ENCODE measurements at regions not wholly inside any gene's neighbourhood (a gene's known extent, or its start where the extent isn't known, plus 50 kb on each side); places are given as distances from the start of the nearest gene placed in this dataset.

DNA sequence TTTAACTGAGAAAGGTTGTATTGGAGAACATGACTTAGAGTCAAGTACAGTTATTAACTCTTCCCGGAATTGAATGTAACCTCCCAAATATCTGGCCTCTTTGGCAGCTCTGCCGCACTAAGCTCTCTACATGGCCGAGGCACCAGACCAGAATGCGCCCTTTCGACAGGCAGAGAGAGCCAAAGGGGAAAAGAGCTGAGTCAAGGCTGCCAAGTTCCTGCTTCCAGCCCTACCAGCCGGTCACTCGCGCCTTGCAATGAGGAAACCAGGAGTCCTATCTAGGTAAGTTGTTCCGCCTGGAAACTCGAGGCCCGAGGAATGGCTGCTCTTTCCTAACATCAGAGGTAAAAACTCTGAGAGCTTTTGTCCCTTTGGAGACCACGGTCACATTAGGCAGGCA, 172.2 kb downstream of the BRMS1L start:
- no peak for DNase-seq (ENCODE audit: low read depth, low spot score)
- H3K9me3 ChIP-seq (ENCODE audit: control insufficient read depth, insufficient read depth, low read length) = no peaks in the 10 kb centered on the region
- ChIA-PET POLR2A (no interaction called here), CTCF (no interaction called here)
- peaks cover 3% of the 10 kb centered on the region for H3K27me3 ChIP-seq (ENCODE audit: control insufficient read depth, insufficient read depth, low read length)
- no peak overlapping the region for H3K4me3 ChIP-seq (ENCODE audit: low read depth, low read length)
- no peak overlapping the region for H3K27ac ChIP-seq (ENCODE audit: low read depth, low read length)
- TF ChIP-seq, protein P1, sequence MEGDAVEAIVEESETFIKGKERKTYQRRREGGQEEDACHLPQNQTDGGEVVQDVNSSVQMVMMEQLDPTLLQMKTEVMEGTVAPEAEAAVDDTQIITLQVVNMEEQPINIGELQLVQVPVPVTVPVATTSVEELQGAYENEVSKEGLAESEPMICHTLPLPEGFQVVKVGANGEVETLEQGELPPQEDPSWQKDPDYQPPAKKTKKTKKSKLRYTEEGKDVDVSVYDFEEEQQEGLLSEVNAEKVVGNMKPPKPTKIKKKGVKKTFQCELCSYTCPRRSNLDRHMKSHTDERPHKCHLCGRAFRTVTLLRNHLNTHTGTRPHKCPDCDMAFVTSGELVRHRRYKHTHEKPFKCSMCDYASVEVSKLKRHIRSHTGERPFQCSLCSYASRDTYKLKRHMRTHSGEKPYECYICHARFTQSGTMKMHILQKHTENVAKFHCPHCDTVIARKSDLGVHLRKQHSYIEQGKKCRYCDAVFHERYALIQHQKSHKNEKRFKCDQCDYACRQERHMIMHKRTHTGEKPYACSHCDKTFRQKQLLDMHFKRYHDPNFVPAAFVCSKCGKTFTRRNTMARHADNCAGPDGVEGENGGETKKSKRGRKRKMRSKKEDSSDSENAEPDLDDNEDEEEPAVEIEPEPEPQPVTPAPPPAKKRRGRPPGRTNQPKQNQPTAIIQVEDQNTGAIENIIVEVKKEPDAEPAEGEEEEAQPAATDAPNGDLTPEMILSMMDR (IDR thresholded peaks at IDR 0.05; ENCODE audit: low read depth, low read length) = no peak

DNA sequence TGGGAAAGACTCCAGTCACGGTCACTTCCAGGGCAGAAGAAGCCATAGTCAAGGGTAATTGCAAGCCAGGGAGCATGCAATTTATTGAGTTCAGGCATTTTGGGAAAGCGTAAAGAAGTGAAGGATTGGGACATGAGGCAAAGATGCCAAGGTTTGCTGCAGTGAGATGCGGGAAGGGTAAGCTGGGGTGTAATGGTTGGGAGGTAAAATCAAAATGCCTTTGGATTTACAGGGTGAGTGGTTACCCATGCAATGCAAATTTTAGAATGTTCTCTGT, 167.5 kb downstream of the BRMS1L start:
- Histone ChIP-seq H3K9me3 (ENCODE audit: control insufficient read depth, insufficient read depth, low read length) (no peaks in the 10 kb centered on the region), H3K27ac (ENCODE audit: low read depth, low read length) (no peak overlapping the region), H3K27me3 (ENCODE audit: control insufficient read depth, insufficient read depth, low read length) (no peaks in the 10 kb centered on the region), H3K4me3 (ENCODE audit: low read depth, low read length) (no peak overlapping the region)
- ChIA-PET POLR2A (no interaction called here), CTCF (no interaction called here)
- DNase-seq (ENCODE audit: low read depth, low spot score) = no peak
- TF ChIP-seq, protein P1 (IDR thresholded peaks at IDR 0.05; ENCODE audit: low read depth, low read length) = no peak

DNA sequence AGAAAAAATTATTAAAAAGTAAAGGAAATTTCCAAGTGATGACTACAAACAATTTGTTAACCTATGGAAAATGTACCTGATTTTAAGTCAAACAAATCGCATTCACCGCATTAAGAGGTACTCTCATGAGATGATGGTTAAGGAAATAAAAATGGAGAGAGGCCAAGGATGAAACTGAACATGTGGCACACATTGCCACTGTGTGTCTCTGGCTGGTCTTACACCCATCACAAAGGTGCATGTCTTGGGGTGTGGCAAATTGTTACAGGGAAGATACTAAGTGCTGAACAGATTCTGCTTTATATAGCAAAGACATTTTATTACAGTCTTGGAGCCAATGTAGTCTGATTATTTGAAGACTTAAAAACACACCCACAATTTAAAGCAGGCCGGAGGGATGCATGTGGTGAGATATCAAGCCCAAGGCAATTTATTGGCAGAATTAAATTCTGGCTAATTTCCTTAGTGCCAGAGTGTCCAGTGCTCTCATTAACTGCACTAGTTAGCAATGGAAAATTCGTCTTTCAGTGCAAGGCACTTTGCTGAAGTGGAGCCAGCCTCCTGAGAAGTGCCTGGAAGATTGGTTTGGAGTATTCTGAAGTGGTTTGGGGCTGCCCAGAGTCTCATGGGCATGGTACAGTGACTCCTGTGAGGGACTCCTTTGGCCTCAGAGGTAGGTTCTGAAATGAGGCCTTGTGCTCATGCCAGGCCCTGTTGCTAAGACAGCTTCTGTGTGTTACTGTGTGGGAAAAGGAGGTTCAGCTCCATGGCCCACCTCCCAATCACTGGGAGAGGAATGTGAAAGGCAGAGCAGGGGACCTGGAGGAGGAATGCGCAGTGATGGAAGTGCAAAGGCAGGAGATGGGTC, 166.9 kb downstream of the BRMS1L start:
- ChIA-PET CTCF (no interaction called here), POLR2A (no interaction called here)
- no peaks in the 10 kb centered on the region for H3K27me3 ChIP-seq (ENCODE audit: control insufficient read depth, insufficient read depth, low read length)
- H3K4me3 ChIP-seq (ENCODE audit: low read depth, low read length) = no peak overlapping the region
- no peaks in the 10 kb centered on the region for H3K9me3 ChIP-seq (ENCODE audit: control insufficient read depth, insufficient read depth, low read length)
- no peak for DNase-seq (ENCODE audit: low read depth, low spot score)
- no peak overlapping the region for H3K27ac ChIP-seq (ENCODE audit: low read depth, low read length)
- TF ChIP-seq, protein P1 (IDR thresholded peaks at IDR 0.05; ENCODE audit: low read depth, low read length) = no peak

DNA sequence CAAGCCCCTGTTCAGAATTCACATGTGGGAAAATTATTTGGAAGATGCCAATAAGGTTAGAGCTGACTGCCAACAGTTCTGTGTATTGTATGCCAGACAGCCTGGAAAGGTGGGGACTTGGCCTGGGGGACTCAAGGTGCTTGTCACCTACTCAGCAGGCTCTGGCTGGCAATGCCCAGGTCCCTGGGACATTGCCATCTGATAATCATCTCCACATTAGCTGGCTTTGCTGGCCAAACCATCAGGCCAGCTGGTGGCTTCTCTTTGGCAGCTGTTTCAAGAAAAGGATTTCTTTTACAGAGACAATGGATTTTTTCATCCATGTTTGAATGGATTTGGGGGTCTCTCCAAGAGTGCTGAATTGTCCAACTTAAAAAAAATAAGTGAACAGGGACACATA, 165.2 kb downstream of the BRMS1L start:
- Histone ChIP-seq H3K27ac (ENCODE audit: low read depth, low read length) (no peak overlapping the region), H3K9me3 (ENCODE audit: control insufficient read depth, insufficient read depth, low read length) (no peaks in the 10 kb centered on the region), H3K4me3 (ENCODE audit: low read depth, low read length) (no peak overlapping the region), H3K27me3 (ENCODE audit: control insufficient read depth, insufficient read depth, low read length) (no peaks in the 10 kb centered on the region)
- TF ChIP-seq, protein P1 (IDR thresholded peaks at IDR 0.05; ENCODE audit: low read depth, low read length) = no peak
- no peak for DNase-seq (ENCODE audit: low read depth, low spot score)
- CTCF ChIA-PET = no interaction called here
- POLR2A ChIA-PET = no interaction called here

DNA sequence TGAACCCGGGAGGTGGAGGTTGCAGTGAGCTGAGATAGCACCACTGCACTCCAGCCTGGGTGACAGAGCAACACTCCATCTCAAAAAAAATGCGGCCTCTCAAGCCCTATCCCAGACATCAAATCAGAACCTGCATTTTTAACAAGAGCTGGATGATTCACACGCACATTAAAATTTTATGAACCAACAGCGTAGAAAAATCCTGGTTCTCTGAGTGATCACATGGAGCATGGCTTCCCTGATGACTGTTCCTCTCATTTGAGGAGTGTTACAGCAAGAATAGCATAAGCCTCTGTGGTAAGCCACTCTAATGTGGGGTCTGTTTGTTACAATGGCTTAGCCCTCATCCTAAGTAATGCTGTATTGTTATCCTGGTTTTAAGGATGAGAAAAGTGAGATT, 163.6 kb downstream of the BRMS1L start:
- H3K27ac ChIP-seq (ENCODE audit: low read depth, low read length) = no peak overlapping the region
- H3K4me3 ChIP-seq (ENCODE audit: low read depth, low read length) = no peak overlapping the region
- H3K27me3 ChIP-seq (ENCODE audit: control insufficient read depth, insufficient read depth, low read length) = no peaks in the 10 kb centered on the region
- CTCF ChIA-PET = no interaction called here
- TF ChIP-seq, protein P1 (IDR thresholded peaks at IDR 0.05; ENCODE audit: low read depth, low read length) = no peak
- POLR2A ChIA-PET = no interaction called here
- no peaks in the 10 kb centered on the region for H3K9me3 ChIP-seq (ENCODE audit: control insufficient read depth, insufficient read depth, low read length)
- DNase-seq (ENCODE audit: low read depth, low spot score) = no peak

Measured in AG04450 (cell line).